ENCODE measurements at regions not wholly inside any gene's neighbourhood (a gene's known extent, or its start where the extent isn't known, plus 50 kb on each side); places are given as distances from the start of the nearest gene placed in this dataset.

GRCh38 chr4:34466411-34466810 lies 1777.9 kb downstream of the ARAP2 start:
- no peak for TF ChIP-seq CTCF (IDR thresholded peaks at IDR 0.05)
- TF ChIP-seq ZFX (IDR thresholded peaks at IDR 0.05; ENCODE audit: borderline replicate concordance): no peak

Measured in 22Rv1 (cell line).